Dedifferentiated amniotic fluid mesenchymal stem cell (primary cell): ENCODE measurements at regions not wholly inside any gene's neighbourhood (a gene's known extent, or its start where the extent isn't known, plus 50 kb on each side); places are given as distances from the start of the nearest gene placed in this dataset.
A peak's percentile ranks its signal among the peaks of the same experiment; 100 is the strongest.

Experiments
- DNase-seq: peaks from one replicate; pipeline ENCODE4 v3.0.0-alpha.2; 2016; ENCODE audit errors: extremely low spot score

DNA sequence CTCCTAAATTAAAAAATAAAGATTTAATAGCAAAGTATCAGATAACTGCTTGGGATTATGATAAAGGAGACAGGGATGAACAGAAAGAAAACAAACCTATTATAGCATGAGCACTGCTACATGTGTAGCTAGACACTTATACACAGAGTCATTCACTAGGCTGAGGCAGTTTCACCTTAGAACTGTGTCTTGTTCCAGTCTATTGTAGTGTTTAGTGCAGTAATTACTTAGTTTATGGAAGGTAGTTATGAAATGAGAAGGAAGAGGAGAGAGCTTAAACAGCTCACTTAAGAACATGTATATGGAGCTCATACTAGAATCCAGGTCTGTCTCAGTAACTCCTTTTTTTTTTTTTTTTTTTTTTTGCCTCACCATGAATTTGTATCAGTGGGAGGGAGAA lies 441.4 kb downstream of the PDCD6IP start:
- DNase-seq = no peak

- DNase-seq = no peak
Measured at GRCh38 chr3:34247401-34247800, 449.0 kb downstream of the PDCD6IP start.

DNA sequence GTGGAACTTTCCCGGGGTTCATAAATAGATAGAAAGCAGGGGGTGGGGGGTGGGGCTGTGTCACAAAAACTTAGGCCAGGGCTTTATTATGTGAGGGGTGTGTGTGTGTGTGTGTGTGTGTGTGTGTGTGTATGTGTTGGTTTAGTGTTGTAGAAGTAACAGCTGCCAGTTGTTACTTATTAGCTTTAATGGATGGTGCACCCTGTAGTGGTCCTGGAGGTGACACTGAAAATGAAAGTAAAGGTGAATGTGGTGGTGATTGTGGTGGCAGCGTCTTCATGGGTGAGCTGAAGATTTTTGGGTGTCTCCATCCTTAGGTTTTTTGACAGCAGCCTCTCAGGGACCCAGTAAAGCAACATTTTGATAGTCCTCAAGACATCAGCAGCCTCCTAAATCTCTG lies 449.9 kb downstream of the PDCD6IP start:
- no peak for DNase-seq

- DNase-seq = no peak
Measured at GRCh38 chr3:34254285-34254684, 455.9 kb downstream of the PDCD6IP start.

GRCh38 chr3:34256021-34256420 lies 457.6 kb downstream of the PDCD6IP start:
- no peak for DNase-seq

GRCh38 chr3:34256791-34257190 lies 458.4 kb downstream of the PDCD6IP start:
- DNase-seq = no peak

GRCh38 chr3:34258271-34258998 lies 460.0 kb downstream of the PDCD6IP start:
- no peak for DNase-seq

DNA sequence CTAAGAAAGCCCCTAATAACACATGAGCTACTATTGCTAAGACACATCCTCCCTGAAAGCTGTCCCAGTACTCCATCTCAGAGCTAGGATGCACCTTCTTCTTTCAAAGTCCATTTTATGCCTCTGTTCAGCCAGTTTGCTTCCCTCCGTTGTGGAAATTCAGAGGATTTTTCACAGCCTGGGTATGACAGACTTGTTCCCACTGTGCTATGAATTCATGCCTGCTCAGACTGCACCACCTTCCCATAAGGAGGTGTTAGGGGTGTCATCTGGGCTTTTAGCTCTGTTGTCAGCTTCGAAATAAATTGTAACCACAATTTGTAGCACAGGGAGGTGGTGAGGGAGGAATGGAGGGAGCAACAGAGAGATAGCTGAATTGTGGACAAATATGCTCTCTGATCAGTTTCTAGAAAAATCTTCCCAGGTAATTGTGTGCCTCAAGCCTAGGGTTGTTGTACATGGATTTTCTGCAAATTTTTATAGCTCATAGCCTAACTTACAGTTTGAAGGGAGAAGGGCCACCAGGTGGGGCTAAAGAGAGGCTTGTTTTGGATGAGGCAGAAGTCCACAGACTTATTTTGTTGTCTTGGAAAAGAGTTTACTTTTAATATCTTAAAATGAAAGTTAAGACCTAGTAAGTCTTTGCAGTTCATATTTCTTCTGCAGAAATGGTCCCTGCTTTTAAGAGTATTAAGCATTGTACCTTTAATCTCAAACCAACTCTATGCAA lies 462.0 kb downstream of the PDCD6IP start:
- DNase-seq = peak; percentile 65

GRCh38 chr3:34261001-34261385 lies 462.6 kb downstream of the PDCD6IP start:
- no peak for DNase-seq

DNA sequence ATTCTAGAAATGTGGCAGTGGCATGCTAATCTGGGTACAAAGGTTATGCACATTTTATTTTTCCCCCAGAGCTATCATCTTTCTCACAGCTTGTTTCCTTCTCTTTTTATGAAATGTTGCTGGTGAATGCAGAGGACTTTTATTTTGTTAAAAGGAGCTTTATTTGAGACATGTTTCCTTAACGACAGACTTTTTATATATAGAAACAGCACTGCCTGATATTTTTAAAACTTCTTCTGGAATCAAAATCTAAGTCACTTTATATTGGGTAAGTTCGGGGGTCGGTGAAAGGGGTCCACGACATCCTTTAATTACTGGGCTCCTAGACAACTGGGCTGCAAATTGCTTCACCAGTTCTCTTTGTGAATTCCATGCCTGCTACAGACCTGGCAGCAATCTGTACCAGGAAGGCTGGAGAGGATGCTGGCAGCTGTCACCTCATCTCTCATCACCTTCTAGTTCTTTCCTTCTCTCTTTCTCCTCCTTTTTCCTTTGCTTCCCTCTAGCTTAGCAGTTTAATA lies 464.7 kb downstream of the PDCD6IP start:
- DNase-seq = no peak

DNA sequence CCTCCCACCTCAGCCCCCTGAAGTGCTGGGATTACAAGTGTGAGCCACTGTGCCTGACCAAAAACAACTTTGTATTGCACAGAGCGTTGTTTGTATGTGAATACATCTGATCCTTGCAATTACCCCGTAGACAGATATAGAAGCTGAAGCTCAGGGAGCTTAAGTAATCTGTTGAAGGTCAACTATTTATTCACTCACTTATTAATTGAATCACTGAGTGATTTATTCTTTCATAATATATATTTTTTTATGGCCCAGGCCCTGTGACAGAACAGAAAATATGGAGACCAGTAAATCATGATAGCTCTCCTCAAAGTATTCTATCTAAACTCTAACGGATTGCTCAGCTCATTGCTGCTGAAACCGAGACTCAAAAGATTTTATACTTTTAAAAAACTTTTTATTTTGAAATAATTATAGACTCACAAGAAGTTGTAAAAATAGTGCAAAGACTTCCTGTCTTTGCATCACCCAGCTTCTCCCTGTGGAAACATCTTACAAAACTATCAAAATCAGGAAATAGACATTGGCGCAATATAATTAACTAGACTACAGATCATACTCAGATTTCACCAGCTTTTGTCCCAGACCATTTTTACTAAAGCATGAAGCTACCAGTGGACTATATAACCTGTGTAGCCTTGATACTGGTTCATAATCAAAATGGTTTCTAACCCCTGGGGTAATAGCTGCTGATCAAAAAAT lies 466.1 kb downstream of the PDCD6IP start:
- no peak for DNase-seq

- no peak for DNase-seq
Measured at GRCh38 chr3:34267088-34267487, 468.7 kb downstream of the PDCD6IP start.

DNA sequence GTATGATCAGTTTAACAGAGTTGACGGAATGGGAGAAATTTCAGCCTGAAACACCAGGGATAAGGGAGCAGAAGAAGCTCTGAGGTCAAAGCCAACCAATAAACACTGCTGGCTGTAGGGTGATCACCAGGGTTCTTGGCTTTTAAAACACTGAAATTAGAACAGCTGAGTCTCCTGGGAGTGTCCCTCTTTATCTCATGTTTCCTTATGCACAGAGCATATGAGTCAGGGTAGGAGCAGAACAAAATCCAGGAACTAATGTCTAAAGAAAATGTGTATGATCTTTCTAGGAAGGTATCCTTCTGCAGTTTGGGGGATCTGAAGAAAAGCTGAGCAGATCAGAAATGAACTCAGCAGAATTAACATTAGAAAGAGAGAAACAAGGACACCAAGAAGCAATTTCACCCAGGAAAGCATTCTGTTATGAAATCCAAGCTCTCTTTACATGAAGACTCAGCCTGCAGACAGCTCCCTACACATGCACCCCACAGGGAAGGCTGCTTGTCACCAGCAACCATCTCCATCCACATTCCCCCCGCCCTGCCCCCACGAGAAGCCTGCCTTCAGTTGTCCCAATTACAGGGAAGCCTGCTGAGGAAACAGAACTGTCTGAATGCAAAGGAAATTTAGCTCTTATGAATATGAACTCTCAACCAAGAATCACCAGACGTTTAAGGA lies 469.7 kb downstream of the PDCD6IP start:
- DNase-seq = peak; percentile 43

DNA sequence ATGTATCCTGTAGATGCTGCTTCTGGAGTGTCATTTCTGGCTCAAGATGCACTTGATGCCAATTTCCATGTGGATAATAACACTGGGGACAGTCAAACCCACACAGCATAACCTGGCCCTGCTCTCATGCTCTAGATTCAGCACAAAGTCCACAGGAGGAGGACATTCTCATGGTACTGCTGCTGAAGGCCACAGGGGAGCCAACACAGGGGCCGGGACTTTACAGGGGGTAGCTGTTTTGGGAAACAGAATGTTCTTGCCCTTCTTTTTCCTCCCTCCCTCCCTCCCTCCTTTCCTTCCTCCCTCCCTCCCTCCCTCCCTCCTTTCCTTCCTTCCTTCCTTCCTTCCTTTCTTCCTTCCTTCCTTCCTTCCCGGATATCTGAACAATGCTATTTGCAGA lies 477.4 kb downstream of the PDCD6IP start:
- no peak for DNase-seq

DNA sequence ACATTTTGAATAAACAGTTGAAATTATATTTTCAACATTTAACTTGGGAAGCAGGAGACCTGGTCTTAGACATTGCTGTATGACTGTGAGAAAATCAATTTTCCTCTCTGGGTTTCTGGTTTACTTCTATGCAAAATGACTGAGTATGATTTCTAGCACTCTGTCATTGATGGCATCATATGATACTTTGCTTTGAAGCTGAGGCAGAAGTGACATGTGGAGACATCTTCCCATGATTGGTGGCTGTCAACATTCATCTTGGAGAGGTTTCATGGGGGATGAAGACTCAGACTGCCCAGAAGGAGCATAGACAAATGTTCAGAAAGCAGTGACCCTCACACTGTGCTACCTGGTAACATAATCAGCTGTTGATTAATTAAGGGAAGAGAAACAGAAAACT lies 477.9 kb downstream of the PDCD6IP start:
- no peak for DNase-seq

GRCh38 chr3:34277110-34277509 lies 478.7 kb downstream of the PDCD6IP start:
- DNase-seq = no peak

DNA sequence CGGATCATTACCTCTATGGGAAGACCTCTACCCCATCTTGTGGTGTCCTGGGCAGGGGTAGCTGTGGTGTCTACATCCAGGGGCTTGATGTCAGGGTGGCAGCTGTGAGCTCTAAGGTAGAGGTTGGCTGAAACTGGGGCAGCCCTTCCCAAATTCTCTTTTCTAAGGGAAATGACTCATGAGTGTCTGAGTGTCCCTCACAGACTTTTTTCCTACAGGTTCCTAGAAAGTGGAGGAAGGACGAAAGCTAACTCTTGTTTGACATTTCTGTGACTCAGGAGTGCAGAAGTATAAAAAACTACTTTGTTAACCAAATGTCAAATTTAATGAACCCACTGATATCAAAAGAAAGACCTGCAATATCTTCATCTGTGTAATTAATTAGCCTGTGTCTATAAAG lies 481.5 kb downstream of the PDCD6IP start:
- no peak for DNase-seq

DNA sequence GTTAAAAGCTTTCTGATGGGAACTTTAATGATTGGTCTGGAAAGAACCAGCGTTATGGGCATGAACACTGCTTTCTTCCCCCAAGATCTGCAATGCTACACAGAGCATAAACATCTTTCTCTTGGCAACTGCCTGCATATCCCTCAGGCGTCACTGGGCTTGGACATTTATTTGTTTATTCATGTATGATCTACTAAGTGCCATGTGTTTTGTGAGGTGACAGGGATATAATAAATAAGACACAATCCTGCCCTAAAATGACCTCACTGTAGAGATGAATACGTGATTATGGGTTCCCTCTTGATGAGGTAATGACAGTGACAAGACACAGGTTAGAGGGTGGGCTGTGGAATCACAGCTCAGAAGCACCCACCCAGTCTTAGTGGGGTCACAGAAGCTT lies 485.3 kb downstream of the PDCD6IP start:
- no peak for DNase-seq

DNA sequence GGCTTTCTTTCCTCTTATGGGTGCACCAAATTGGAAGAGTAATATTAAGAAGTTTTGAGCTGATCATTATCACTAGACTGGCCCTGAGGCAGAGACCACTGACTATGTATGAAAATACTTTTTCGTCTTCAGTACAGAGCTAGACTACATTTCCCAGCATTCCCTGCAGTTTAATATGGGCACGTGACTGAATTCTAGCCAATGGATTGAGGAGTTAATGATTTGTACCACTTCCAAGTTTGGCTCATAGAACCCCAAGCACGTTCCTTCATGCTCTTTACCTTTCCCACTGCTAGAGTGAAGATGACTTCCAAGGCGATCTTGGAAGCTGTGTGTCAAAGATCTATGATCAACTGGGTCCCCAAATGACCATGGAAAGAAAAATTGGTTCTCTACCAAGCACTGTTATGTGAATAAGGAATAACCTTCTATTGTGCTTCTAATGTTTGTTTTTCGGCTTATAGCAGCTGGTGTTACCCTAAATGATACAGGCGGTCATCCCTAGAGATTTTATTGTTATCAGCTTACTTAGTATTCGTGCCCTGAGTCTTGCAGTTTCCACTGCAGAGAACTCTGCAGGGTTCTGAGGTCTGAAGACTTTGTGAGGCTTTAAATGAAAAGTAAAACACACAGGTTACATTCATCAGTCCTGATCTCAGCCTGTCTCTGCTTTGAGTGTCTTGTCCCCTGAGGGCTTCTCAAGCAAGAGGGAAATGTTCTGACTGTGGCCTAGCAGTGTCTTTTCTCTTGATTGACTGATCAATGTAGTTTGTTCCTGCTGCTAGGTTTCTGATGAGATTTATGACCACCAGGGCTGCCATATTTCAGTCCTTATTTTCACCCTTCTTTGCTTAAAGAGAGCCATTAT lies 486.8 kb downstream of the PDCD6IP start:
- DNase-seq = no peak

- DNase-seq = no peak
Measured at GRCh38 chr3:34285827-34286188, 487.4 kb downstream of the PDCD6IP start.

DNA sequence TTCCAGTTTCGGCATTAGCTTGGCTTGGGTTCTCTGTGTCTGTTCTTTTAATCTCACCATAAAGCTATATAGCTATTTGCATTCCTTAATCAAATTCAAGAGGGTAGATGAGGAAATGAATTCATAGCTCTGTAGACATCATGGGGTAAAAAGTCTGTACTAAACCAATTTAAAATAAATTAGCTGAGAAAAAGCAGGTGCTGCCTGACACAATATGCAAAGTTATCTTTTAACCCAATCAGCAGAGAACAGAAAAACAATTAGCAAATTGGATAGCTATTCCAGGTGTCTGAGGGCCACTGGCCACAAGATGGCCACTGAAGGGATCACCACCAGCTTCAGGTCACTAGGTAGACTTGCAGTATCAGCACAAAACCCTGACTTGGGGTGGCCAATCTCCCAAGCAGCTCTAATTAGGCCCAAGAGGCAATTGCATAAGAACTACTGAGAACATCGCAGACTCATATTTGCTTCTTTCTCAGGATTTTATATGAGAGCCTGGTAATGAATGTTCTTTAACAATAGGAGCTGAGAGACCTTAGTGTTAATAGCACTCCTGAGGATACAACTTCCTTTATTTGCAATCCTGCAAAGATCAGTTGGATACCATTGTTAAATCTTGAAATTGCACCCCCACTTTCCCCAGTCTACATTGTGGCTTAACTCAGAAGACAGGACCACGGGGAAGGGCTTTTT lies 494.3 kb downstream of the PDCD6IP start:
- no peak for DNase-seq
